HepG2 (cell line): ENCODE measurements at regions not wholly inside any gene's neighbourhood (a gene's known extent, or its start where the extent isn't known, plus 50 kb on each side); places are given as distances from the start of the nearest gene placed in this dataset.

Source experiments
- ATAC-seq: fragments of 200-7000 bp; cut with Tn5 transposase; 3 replicates; pipeline ENCODE4 v1.9.1; 2020; ENCODE audit warnings: mild to moderate bottlenecking, moderate library complexity
- BruUV-seq: library from RNA; stranded (reverse); fragments of 400-500 nt; replicated peaks from 2 replicates; lab custom pipeline; 2021; lab: Mats Ljungman, UMichigan
- CTCF ChIA-PET: fragments of 300-600 bp; formaldehyde crosslinking; extraction: SDS; loops from one replicate; lab custom pipeline; 2021; ENCODE audit warnings: low total read pairs, inconsistent platforms, low intra/inter-chr PET ratio; lab: Yijun Ruan, JAX
- POLR2A ChIA-PET: fragments of 350-600 bp; sonication (Branson Sonifier 250); formaldehyde crosslinking; loops from one replicate; lab custom pipeline; 2020; ENCODE audit warnings: antibody characterized with exemption, inconsistent platforms; lab: Yijun Ruan, JAX
- DNase-seq: peaks from one replicate; pipeline ENCODE4 v3.0.0-alpha.2; 2015; ENCODE audit warnings: low spot score
- FAIRE-seq: peaks from 3 replicates; lab custom pipeline; 2011; peaks lifted over from hg19 to GRCh38; lab: Jason Lieb, UNC
- H2AFZ ChIP-seq: one replicate; pipeline ENCODE4 v1.6.1; 2011; ENCODE audit warnings: low read length, inconsistent platforms
- H3K27ac ChIP-seq: fragments of 300-600 bp; 3 replicates; pipeline ENCODE4 v1.8.0; 2011; ENCODE audit warnings: mixed run types, mild to moderate bottlenecking, mixed read lengths, low read length, inconsistent platforms; ENCODE audit not compliant: insufficient read depth; ENCODE audit errors: extremely low read length
- H3K27me3 ChIP-seq, 2 experiments: fragments of 200-600 bp in 1 of 2; 2 replicates in 1 of 2; 3 replicates in 1 of 2; pipeline versions ENCODE4 v1.6.0 to v1.8.0; 2011; ENCODE audit warnings: low read length in 2 of 2, mild to moderate bottlenecking in 2 of 2, moderate library complexity in 2 of 2, inconsistent platforms in 1 of 2; ENCODE audit not compliant: insufficient read depth in 2 of 2, control insufficient read depth in 1 of 2
- H3K36me3 ChIP-seq, 2 experiments: fragments of 200-600 bp in 1 of 2; replicated peaks in 1 of 2; 2 replicates in 1 of 2; 3 replicates in 1 of 2; pipeline versions ENCODE4 v1.5.1 to v1.8.0; 2011; ENCODE audit warnings: low read length in 2 of 2, inconsistent platforms in 1 of 2; ENCODE audit not compliant: insufficient read depth in 2 of 2, control insufficient read depth in 1 of 2
- H3K4me1 ChIP-seq: 2 replicates; pipeline ENCODE4 v1.5.1; 2012; ENCODE audit warnings: low read length, inconsistent platforms; ENCODE audit not compliant: insufficient read depth
- H3K4me2 ChIP-seq: 2 replicates; pipeline ENCODE4 v1.6.0; 2011; ENCODE audit warnings: low read depth, low read length, inconsistent platforms
- H3K4me3 ChIP-seq, 3 experiments: fragments of 200-600 bp in 1 of 3; sonication (generic), shearing (Covaris generic) in 1 of 3; replicated peaks in 1 of 3; 2 replicates each; pipeline ENCODE4 v1.5.1; 2011 to 2016; ENCODE audit warnings: low read length in 3 of 3, inconsistent platforms in 2 of 3, low read depth in 2 of 3, mild to moderate bottlenecking in 2 of 3, control low read depth in 1 of 3, mixed read lengths in 1 of 3; ENCODE audit not compliant: insufficient read depth in 1 of 3
- H3K79me2 ChIP-seq: one replicate; pipeline ENCODE4 v1.6.1; 2011; ENCODE audit warnings: low read length, inconsistent platforms; ENCODE audit not compliant: insufficient read depth
- H3K9ac ChIP-seq: 2 replicates; pipeline ENCODE4 v1.6.0; 2011; ENCODE audit warnings: mild to moderate bottlenecking, low read depth, low read length, inconsistent platforms; ENCODE audit not compliant: insufficient read depth
- H3K9me3 ChIP-seq: 2 replicates; pipeline ENCODE4 v1.5.1; 2012; ENCODE audit warnings: mild to moderate bottlenecking, low read length
- H4K20me1 ChIP-seq: 2 replicates; pipeline ENCODE4 v1.6.0; 2011; ENCODE audit warnings: inconsistent platforms, mild to moderate bottlenecking, low read length, moderate library complexity; ENCODE audit not compliant: insufficient read depth
- NCOA1 ChIP-seq: sonication (generic); formaldehyde crosslinking; IDR thresholded peaks from 2 replicates; pipeline ENCODE4 v1.9.0; 2021; ENCODE audit warnings: missing genetic modification reagents
- NFKB2 ChIP-seq: sonication (generic); formaldehyde crosslinking; IDR thresholded peaks from 2 replicates; pipeline ENCODE4 v1.4.0; 2020; ENCODE audit warnings: missing genetic modification reagents, borderline replicate concordance
- RBAK ChIP-seq: sonication (generic); formaldehyde crosslinking; IDR thresholded peaks from 2 replicates; pipeline ENCODE4 v1.5.1; 2020; ENCODE audit warnings: mild to moderate bottlenecking, missing genetic modification reagents
- SOX5 ChIP-seq: IDR thresholded peaks from 2 replicates; pipeline ENCODE4 v1.6.1; 2016; ENCODE audit warnings: borderline replicate concordance
- THAP11 ChIP-seq: IDR thresholded peaks from 2 replicates; pipeline ENCODE4 v1.6.1; 2016; ENCODE audit warnings: missing biosample characterization, missing genetic modification reagents
- TP53 ChIP-seq: sonication (generic); formaldehyde crosslinking; conservative IDR thresholded peaks from 2 replicates; pipeline ENCODE4 v1.4.0; 2020; ENCODE audit warnings: missing genetic modification reagents
- ZNF781 ChIP-seq: sonication (generic); formaldehyde crosslinking; IDR thresholded peaks from 2 replicates; pipeline ENCODE4 v1.5.1; 2020; ENCODE audit warnings: borderline replicate concordance, mild to moderate bottlenecking, missing genetic modification reagents; ENCODE audit errors: not compliant biosample characterization
- ZNF792 ChIP-seq: IDR thresholded peaks from 2 replicates; pipeline ENCODE4 v1.6.1; 2016
- WGBS: methylation state at CpG from one replicate; pipeline ENCODE4 v1.1.6; 2017; ENCODE audit warnings: low lambda C conversion rate; 5-methylcytosine and 5-hydroxymethylcytosine counted together
- in situ Hi-C: cut with HindIII; loops from 2 replicates; pipeline ENCODE4 v1.10.0; 2017; ENCODE audit warnings: low pct_unique_long_range_greater_than_20kb; ENCODE audit not compliant: extremely low pct_ligation_motif_present
- intact Hi-C: fragments of 100-400 bp; cut with micrococcal nuclease; formaldehyde crosslinking; loops from one replicate; pipeline ENCODE4 v1.10.0; 2022; ENCODE audit not compliant: unreplicated experiment
- TF ChIP-seq, protein P1 (sequence below), 2 experiments: fragments of 450-650 bp in 1 of 2; sonication (generic) in 1 of 2; formaldehyde crosslinking; IDR thresholded peaks; 2 replicates each; pipeline versions ENCODE4 v1.5.0 to v1.8.0; 2020 to 2022; ENCODE audit warnings: mild to moderate bottlenecking in 1 of 2, missing genetic modification reagents in 1 of 2
- TF ChIP-seq, protein P2 (sequence below): IDR thresholded peaks from 2 replicates; pipeline ENCODE4 v1.6.1; 2012; ENCODE audit warnings: low read length, improper control_type of control experiment
- TF ChIP-seq, protein P3 (sequence below): sonication (generic); formaldehyde crosslinking; IDR thresholded peaks from one replicate; pipeline ENCODE4 v1.5.1; 2020; ENCODE audit warnings: mild to moderate bottlenecking, missing genetic modification reagents; ENCODE audit errors: not compliant biosample characterization

DNA sequence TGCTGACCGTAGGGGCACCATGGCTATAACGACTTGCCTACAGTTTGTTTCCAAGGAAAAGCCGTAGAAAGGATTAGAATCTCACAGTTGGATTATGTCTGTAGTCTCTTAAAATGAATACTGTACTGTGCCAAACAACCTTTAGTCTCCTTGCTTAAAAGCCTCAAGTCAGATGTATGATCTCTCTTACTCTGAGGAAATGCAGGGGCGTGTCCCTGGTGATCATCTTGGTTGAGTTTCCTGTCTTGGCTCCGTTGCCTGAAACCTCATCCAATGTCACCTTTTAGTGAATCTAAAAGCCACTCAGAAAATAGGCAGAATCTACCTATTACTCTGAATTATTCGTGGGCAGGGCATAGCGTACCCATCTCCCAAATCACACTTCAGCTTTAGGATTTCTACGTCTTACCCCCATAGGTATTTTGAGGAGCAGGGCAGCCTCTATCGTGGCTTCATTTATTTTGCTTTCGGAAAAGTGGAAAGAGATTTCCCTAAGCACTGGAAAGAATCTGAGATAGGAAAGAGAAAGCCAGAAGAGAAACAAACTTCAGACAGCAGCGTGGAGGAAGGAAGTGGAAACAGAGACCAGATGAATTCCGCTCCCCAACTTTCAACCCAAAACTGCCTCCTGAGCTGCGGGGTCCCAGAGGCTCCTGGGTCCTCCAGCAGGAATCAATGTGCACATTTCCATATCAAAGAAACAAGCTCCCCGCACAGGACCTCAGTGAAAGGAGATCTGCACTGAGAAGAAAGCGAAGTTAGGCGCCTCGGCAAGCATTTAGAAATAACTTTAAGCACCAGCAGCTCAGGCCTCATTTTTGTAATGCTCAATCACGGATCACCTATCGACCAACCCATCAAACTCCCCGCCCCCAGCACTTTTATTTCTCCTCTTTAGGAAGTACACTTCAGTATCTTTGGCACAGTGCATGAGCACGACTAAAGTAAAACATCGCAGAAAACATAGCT lies 245.8 kb downstream of the ETS1 start:
- in situ Hi-C loops (no loop called here), intact Hi-C loops (no loop called here)
- Histone ChIP-seq H4K20me1 (no peaks in the 10 kb centered on the region), H3K4me1 (peaks cover 16% of the 10 kb centered on the region), H3K4me3 (no peak overlapping the region), H3K27ac (no peak overlapping the region), H3K9ac (no peak overlapping the region), H2AFZ (no peak overlapping the region), H3K36me3 (no peaks in the 10 kb centered on the region), H3K79me2 (no peaks in the 10 kb centered on the region), H3K4me2 (peak overlapping the region; percentile 12; the same call in 1 of the 2 replicates), H3K9me3 (no peaks in the 10 kb centered on the region), H3K27me3 (no peaks in the 10 kb centered on the region)
- no peak for FAIRE-seq
- no peak for DNase-seq
- WGBS: 46% methylated on average over 21 of the region's 22 CpGs
- no peak for ATAC-seq
- BruUV-seq: no TSS peak
- ChIA-PET CTCF (no interaction called here), POLR2A (interaction anchor here (1.0 kb wide), 1 partner anchor 107 kb away, joined by 3 read pairs; no protein-coding TSS in a partner anchor)
- TF ChIP-seq THAP11 (CRISPR knock-in tag) (no peak), ZNF781 (no peak), TP53 (CRISPR knock-in tag) (no peak), ZNF792 (CRISPR knock-in tag) (no peak), NFKB2 (CRISPR knock-in tag) (no peak), RBAK (CRISPR knock-in tag) (no peak), NCOA1 (no peak), SOX5 (CRISPR knock-in tag) (no peak)
- TF ChIP-seq, protein P1, sequence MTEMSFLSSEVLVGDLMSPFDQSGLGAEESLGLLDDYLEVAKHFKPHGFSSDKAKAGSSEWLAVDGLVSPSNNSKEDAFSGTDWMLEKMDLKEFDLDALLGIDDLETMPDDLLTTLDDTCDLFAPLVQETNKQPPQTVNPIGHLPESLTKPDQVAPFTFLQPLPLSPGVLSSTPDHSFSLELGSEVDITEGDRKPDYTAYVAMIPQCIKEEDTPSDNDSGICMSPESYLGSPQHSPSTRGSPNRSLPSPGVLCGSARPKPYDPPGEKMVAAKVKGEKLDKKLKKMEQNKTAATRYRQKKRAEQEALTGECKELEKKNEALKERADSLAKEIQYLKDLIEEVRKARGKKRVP (CRISPR knock-in tag; IDR thresholded peaks at IDR 0.05): no peak
- TF ChIP-seq, protein P2, sequence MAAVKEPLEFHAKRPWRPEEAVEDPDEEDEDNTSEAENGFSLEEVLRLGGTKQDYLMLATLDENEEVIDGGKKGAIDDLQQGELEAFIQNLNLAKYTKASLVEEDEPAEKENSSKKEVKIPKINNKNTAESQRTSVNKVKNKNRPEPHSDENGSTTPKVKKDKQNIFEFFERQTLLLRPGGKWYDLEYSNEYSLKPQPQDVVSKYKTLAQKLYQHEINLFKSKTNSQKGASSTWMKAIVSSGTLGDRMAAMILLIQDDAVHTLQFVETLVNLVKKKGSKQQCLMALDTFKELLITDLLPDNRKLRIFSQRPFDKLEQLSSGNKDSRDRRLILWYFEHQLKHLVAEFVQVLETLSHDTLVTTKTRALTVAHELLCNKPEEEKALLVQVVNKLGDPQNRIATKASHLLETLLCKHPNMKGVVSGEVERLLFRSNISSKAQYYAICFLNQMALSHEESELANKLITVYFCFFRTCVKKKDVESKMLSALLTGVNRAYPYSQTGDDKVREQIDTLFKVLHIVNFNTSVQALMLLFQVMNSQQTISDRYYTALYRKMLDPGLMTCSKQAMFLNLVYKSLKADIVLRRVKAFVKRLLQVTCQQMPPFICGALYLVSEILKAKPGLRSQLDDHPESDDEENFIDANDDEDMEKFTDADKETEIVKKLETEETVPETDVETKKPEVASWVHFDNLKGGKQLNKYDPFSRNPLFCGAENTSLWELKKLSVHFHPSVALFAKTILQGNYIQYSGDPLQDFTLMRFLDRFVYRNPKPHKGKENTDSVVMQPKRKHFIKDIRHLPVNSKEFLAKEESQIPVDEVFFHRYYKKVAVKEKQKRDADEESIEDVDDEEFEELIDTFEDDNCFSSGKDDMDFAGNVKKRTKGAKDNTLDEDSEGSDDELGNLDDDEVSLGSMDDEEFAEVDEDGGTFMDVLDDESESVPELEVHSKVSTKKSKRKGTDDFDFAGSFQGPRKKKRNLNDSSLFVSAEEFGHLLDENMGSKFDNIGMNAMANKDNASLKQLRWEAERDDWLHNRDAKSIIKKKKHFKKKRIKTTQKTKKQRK: no peak
- TF ChIP-seq, protein P3, sequence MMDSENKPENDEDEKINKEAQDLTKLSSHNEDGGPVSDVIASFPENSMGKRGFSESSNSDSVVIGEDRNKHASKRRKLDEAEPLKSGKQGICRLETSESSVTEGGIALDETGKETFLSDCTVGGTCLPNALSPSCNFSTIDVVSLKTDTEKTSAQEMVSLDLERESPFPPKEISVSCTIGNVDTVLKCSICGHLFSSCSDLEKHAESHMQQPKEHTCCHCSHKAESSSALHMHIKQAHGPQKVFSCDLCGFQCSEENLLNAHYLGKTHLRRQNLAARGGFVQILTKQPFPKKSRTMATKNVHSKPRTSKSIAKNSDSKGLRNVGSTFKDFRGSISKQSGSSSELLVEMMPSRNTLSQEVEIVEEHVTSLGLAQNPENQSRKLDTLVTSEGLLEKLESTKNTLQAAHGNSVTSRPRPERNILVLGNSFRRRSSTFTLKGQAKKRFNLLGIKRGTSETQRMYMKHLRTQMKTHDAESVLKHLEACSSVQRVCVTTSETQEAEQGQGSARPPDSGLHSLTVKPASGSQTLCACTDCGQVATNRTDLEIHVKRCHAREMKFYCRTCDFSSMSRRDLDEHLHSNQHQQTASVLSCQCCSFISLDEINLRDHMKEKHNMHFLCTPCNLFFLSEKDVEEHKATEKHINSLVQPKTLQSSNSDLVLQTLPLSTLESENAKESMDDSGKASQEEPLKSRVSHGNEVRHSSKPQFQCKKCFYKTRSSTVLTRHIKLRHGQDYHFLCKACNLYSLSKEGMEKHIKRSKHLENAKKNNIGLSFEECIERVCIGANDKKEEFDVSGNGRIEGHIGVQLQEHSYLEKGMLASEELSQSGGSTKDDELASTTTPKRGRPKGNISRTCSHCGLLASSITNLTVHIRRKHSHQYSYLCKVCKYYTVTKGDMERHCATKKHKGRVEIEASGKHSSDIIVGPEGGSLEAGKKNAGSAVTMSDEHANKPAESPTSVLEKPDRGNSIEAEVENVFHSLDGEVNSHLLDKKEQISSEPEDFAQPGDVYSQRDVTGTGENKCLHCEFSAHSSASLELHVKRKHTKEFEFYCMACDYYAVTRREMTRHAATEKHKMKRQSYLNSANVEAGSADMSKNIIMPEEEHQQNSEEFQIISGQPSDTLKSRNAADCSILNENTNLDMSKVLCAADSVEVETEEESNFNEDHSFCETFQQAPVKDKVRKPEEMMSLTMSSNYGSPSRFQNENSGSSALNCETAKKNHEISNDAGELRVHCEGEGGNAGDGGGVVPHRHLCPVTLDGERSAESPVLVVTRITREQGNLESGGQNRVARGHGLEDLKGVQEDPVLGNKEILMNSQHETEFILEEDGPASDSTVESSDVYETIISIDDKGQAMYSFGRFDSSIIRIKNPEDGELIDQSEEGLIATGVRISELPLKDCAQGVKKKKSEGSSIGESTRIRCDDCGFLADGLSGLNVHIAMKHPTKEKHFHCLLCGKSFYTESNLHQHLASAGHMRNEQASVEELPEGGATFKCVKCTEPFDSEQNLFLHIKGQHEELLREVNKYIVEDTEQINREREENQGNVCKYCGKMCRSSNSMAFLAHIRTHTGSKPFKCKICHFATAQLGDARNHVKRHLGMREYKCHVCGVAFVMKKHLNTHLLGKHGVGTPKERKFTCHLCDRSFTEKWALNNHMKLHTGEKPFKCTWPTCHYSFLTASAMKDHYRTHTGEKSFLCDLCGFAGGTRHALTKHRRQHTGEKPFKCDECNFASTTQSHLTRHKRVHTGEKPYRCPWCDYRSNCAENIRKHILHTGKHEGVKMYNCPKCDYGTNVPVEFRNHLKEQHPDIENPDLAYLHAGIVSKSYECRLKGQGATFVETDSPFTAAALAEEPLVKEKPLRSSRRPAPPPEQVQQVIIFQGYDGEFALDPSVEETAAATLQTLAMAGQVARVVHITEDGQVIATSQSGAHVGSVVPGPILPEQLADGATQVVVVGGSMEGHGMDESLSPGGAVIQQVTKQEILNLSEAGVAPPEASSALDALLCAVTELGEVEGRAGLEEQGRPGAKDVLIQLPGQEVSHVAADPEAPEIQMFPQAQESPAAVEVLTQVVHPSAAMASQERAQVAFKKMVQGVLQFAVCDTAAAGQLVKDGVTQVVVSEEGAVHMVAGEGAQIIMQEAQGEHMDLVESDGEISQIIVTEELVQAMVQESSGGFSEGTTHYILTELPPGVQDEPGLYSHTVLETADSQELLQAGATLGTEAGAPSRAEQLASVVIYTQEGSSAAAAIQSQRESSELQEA: no peak
